ENCODE measurements at regions not wholly inside any gene's neighbourhood (a gene's known extent, or its start where the extent isn't known, plus 50 kb on each side); places are given as distances from the start of the nearest gene placed in this dataset.

- no peaks in the 10 kb centered on the region for H4K20me1 ChIP-seq (ENCODE audit: insufficient read depth, low read length)
- H3K9me3 ChIP-seq (ENCODE audit: control insufficient read depth, insufficient read depth, low read length): no peaks in the 10 kb centered on the region; the same call in 1 of the 2 replicates
- H2BK5ac ChIP-seq (ENCODE audit: low read depth, low read length, poor library complexity, severe bottlenecking): no peak overlapping the region
- WGBS, 2 experiments (ENCODE audit: extremely low coverage in 2 of 2, insufficient read length in 1 of 2): no CpG with 5 or more reads among the region's 1 CpG
- dilution Hi-C loops (cut with HindIII; ENCODE audit: low sequenced_read_pairs, unreplicated experiment): no loop called here
- H3K9ac ChIP-seq (ENCODE audit: low read depth, low read length): no peak overlapping the region
- CTCF ChIA-PET: no interaction called here
- peaks cover 2% of the 10 kb centered on the region; the same call in 1 of the 2 replicates for H3K4me1 ChIP-seq (ENCODE audit: control insufficient read depth, insufficient read depth, low read length)
- no peak overlapping the region for H2AK5ac ChIP-seq (ENCODE audit: low read depth, low read length)
- no peaks in the 10 kb centered on the region for H3K79me1 ChIP-seq (ENCODE audit: low read depth in 1 of 2, low read length in 2 of 2)
- no TSS peak for BruUV-seq (replicated peaks)
- no peak overlapping the region for H3K4me2 ChIP-seq (ENCODE audit: low read depth, low read length)
- no peak overlapping the region for H3K4ac ChIP-seq (ENCODE audit: low read depth, low read length)
- no peak overlapping the region for H2BK20ac ChIP-seq (ENCODE audit: low read depth, low read length)
- H4K91ac ChIP-seq (ENCODE audit: insufficient read depth, low read depth, low read length): no peak overlapping the region
- no peak overlapping the region for H2BK120ac ChIP-seq (ENCODE audit: low read depth, low read length)
- no peak overlapping the region for H2AFZ ChIP-seq (replicated peaks; ENCODE audit: low read length, poor library complexity)
- H3K14ac ChIP-seq (replicated peaks; ENCODE audit: low read depth, low read length): no peak overlapping the region
- no peak overlapping the region for H4K5ac ChIP-seq (ENCODE audit: low read depth, low read length)
- in situ Hi-C loops (cut with MboI; ENCODE audit: low sequenced_read_pairs): no loop called here
- H3K36me3 ChIP-seq (ENCODE audit: control insufficient read depth, insufficient read depth, low read length): no peaks in the 10 kb centered on the region
- ATAC-seq (ENCODE audit: low read depth) (no peak), DNase-seq (no peak)
- POLR2A ChIA-PET (ENCODE audit: unreplicated experiment): no interaction called here
- H2AK9ac ChIP-seq (replicated peaks; ENCODE audit: low read depth, low read length, poor library complexity): no peak overlapping the region
- no peak overlapping the region for H2BK15ac ChIP-seq (ENCODE audit: low read depth, low read length)
- no peak overlapping the region for H3K4me3 ChIP-seq (ENCODE audit: insufficient read depth, low read depth, low read length)
- intact Hi-C loops (cut with micrococcal nuclease): no loop called here
- H4K8ac ChIP-seq (ENCODE audit: low read depth in 2 of 2, low read length in 2 of 2): no peak overlapping the region
- no peak overlapping the region for H3K27ac ChIP-seq (ENCODE audit: insufficient read depth, low read length)
- H3K18ac ChIP-seq (ENCODE audit: low read depth, low read length): no peak overlapping the region
- H3K9me1 ChIP-seq (ENCODE audit: insufficient read depth, low read length): peaks cover 7% of the 10 kb centered on the region
- H3K23ac ChIP-seq (ENCODE audit: low read depth, low read length): no peak overlapping the region
- H3K56ac ChIP-seq (ENCODE audit: extremely low read depth, insufficient read depth, low read length): no peak overlapping the region
- H3K27me3 ChIP-seq (ENCODE audit: control insufficient read depth, insufficient read depth, low read length): peaks cover 2% of the 10 kb centered on the region; the same call in 1 of the 2 replicates
- TF ChIP-seq CEBPB (IDR thresholded peaks at IDR 0.05; ENCODE audit: low read depth, low read length) (no peak), MAFK (IDR thresholded peaks at IDR 0.05; ENCODE audit: low read depth, low read length) (peak; percentile 28; the same call in 1 of the 2 replicates)
Observed at GRCh38 chr3:126279853-126280252, 77.4 kb downstream of the KLF15 start.

All from IMR-90 (cell line).